ENCODE measurements at regions not wholly inside any gene's neighbourhood (a gene's known extent, or its start where the extent isn't known, plus 50 kb on each side); places are given as distances from the start of the nearest gene placed in this dataset.

DNA sequence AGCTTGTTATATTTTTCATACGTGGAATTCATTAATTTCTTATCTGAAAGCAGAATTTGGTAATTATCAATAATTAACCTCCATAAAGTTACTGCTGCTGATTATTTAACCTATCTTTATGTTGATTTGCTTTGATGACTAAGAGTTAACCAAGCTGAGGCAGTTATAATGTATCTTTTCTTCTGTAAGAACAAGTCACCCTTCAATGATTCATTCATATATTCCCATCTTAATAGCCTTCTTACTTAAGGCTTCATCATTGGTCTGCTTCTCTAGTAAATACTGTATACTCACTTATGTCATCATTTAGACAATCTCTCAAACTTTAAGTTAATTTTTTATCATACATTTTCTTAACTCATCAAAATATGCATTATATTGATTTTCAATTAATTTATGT, 592.2 kb downstream of the ANXA1 start:
- no peak overlapping the region for H3K27ac Mint-ChIP-seq
- Histone ChIP-seq H3K27me3 (ENCODE audit: insufficient read depth, low read length, poor library complexity, severe bottlenecking) (no peaks in the 10 kb centered on the region), H3K9me3 (ENCODE audit: low read length) (no peaks in the 10 kb centered on the region), H3K36me3 (ENCODE audit: insufficient read depth, low read length) (no peaks in the 10 kb centered on the region), H3K27ac (ENCODE audit: low read depth, low read length) (no peak overlapping the region), H3K4me3 (ENCODE audit: low read length) (no peak overlapping the region), H3K4me1 (ENCODE audit: insufficient read depth, low read length) (no peaks in the 10 kb centered on the region)
- ChIA-PET POLR2A (no interaction called here), CTCF (no interaction called here)
- H3K36me3 Mint-ChIP-seq, result no peaks in the 10 kb centered on the region
- H3K9me3 Mint-ChIP-seq, result peaks cover 0 to 23% (median 3%) of the 10 kb centered on the region in 5 donors
- H3K4me1 Mint-ChIP-seq, result no peaks in the 10 kb centered on the region
- H3K27me3 Mint-ChIP-seq, result no peaks in the 10 kb centered on the region
- H3K4me3 Mint-ChIP-seq, result no peak overlapping the region
- DNase-seq, result no peak

DNA sequence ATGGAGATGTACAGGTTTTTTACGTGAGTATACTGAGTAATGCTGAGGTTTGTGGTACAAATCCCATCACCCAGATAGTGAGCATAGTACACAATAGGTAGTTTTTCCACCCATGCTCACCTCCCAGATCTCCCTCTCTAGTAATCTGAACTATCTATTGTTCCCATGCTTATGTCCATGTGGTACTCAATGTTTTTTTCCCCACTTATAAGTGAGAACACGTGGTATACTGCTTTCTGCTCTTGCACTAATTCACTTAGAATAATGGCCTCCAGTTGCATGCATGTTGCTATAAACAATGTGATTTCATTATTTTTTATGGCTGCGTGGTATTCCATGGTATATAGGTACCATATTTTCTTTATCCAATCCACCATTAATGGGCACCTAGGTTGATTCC, 593.9 kb downstream of the ANXA1 start:
- CTCF ChIA-PET, result no interaction called here
- Mint-ChIP-seq H3K4me1 (no peaks in the 10 kb centered on the region), H3K36me3 (no peaks in the 10 kb centered on the region), H3K27me3 (no peaks in the 10 kb centered on the region), H3K27ac (no peak overlapping the region), H3K9me3 (peaks cover 0 to 38% (median 3%) of the 10 kb centered on the region in 5 donors), H3K4me3 (no peak overlapping the region)
- Histone ChIP-seq H3K4me3 (ENCODE audit: low read length) (no peak overlapping the region), H3K4me1 (ENCODE audit: insufficient read depth, low read length) (no peaks in the 10 kb centered on the region), H3K9me3 (ENCODE audit: low read length) (no peaks in the 10 kb centered on the region), H3K36me3 (ENCODE audit: insufficient read depth, low read length) (no peaks in the 10 kb centered on the region), H3K27ac (ENCODE audit: low read depth, low read length) (no peak overlapping the region), H3K27me3 (ENCODE audit: insufficient read depth, low read length, poor library complexity, severe bottlenecking) (no peaks in the 10 kb centered on the region)
- POLR2A ChIA-PET, result no interaction called here
- DNase-seq, result no peak

GRCh38 chr9:73753171-73753570, 601.5 kb downstream of the ANXA1 start:
- no peaks in the 10 kb centered on the region for H3K4me1 Mint-ChIP-seq
- H3K27me3 ChIP-seq (ENCODE audit: insufficient read depth, low read length, poor library complexity, severe bottlenecking), result no peaks in the 10 kb centered on the region
- no peak overlapping the region for H3K27ac Mint-ChIP-seq
- no peaks in the 10 kb centered on the region for H3K9me3 ChIP-seq (ENCODE audit: low read length)
- no peaks in the 10 kb centered on the region for H3K36me3 Mint-ChIP-seq
- ChIA-PET CTCF (no interaction called here), POLR2A (no interaction called here)
- no peak overlapping the region for H3K4me3 Mint-ChIP-seq
- DNase-seq, result no peak
- no peaks in the 10 kb centered on the region for H3K4me1 ChIP-seq (ENCODE audit: insufficient read depth, low read length)
- H3K9me3 Mint-ChIP-seq, result peaks cover 0 to 29% (median 3%) of the 10 kb centered on the region in 5 donors
- no peak overlapping the region for H3K4me3 ChIP-seq (ENCODE audit: low read length)
- no peaks in the 10 kb centered on the region for H3K27me3 Mint-ChIP-seq
- H3K36me3 ChIP-seq (ENCODE audit: insufficient read depth, low read length), result no peaks in the 10 kb centered on the region
- H3K27ac ChIP-seq (ENCODE audit: low read depth, low read length), result no peak overlapping the region

DNA sequence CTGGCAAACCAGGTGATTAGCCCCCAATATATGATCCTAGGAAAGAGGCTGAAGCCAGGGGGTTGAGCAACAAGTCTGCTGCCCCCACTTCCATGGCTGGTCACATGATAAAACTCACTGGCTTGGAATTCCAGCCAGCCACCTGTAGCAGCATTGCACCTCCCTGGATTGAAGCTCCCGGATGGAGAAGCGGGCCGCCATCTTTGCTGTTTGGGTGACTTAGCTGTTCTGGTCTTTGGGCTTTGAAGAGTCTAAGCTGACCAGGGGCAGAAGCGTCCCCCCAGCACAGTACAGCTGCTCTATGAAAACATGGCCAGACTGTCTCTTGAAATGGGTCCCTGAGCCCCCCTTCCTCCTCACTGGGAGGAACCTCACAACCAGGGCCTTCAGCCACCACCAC, 610.2 kb downstream of the ANXA1 start:
- Histone ChIP-seq H3K4me3 (ENCODE audit: low read length) (no peak overlapping the region), H3K36me3 (ENCODE audit: insufficient read depth, low read length) (no peaks in the 10 kb centered on the region), H3K4me1 (ENCODE audit: insufficient read depth, low read length) (no peaks in the 10 kb centered on the region), H3K9me3 (ENCODE audit: low read length) (no peaks in the 10 kb centered on the region), H3K27me3 (ENCODE audit: insufficient read depth, low read length, poor library complexity, severe bottlenecking) (no peaks in the 10 kb centered on the region), H3K27ac (ENCODE audit: low read depth, low read length) (no peak overlapping the region)
- Mint-ChIP-seq H3K27me3 (no peaks in the 10 kb centered on the region), H3K4me3 (no peak overlapping the region), H3K4me1 (no peaks in the 10 kb centered on the region), H3K9me3 (peaks cover 0 to 11% (median 8%) of the 10 kb centered on the region in 5 donors), H3K36me3 (no peaks in the 10 kb centered on the region), H3K27ac (no peak overlapping the region)
- CTCF ChIA-PET, result no interaction called here
- DNase-seq, result no peak
- POLR2A ChIA-PET, result no interaction called here

GRCh38 chr9:73773896-73774295, 622.2 kb downstream of the ANXA1 start:
- no peak overlapping the region for H3K4me3 ChIP-seq (ENCODE audit: low read length)
- no peak overlapping the region for H3K4me3 Mint-ChIP-seq
- H3K36me3 Mint-ChIP-seq, result no peaks in the 10 kb centered on the region
- POLR2A ChIA-PET, result no interaction called here
- no peaks in the 10 kb centered on the region for H3K9me3 ChIP-seq (ENCODE audit: low read length)
- H3K27ac ChIP-seq (ENCODE audit: low read depth, low read length), result no peak overlapping the region
- H3K27me3 Mint-ChIP-seq, result peaks cover 0 to 1% of the 10 kb centered on the region in 2 donors
- no peak overlapping the region for H3K27ac Mint-ChIP-seq
- H3K9me3 Mint-ChIP-seq, result peaks cover 0 to 13% (median 3%) of the 10 kb centered on the region in 5 donors
- H3K27me3 ChIP-seq (ENCODE audit: insufficient read depth, low read length, poor library complexity, severe bottlenecking), result no peaks in the 10 kb centered on the region
- no peak for DNase-seq
- CTCF ChIA-PET, result no interaction called here
- no peaks in the 10 kb centered on the region for H3K36me3 ChIP-seq (ENCODE audit: insufficient read depth, low read length)
- no peaks in the 10 kb centered on the region for H3K4me1 ChIP-seq (ENCODE audit: insufficient read depth, low read length)
- no peaks in the 10 kb centered on the region for H3K4me1 Mint-ChIP-seq

GRCh38 chr9:73775757-73776156, 624.1 kb downstream of the ANXA1 start:
- CTCF ChIA-PET, result no interaction called here
- H3K4me3 ChIP-seq (ENCODE audit: low read length), result no peak overlapping the region
- H3K9me3 ChIP-seq (ENCODE audit: low read length), result no peaks in the 10 kb centered on the region
- no peaks in the 10 kb centered on the region for H3K4me1 ChIP-seq (ENCODE audit: insufficient read depth, low read length)
- peaks cover 0 to 7% (median 3%) of the 10 kb centered on the region in 5 donors for H3K9me3 Mint-ChIP-seq
- DNase-seq, result no peak
- no peak overlapping the region for H3K27ac ChIP-seq (ENCODE audit: low read depth, low read length)
- no peaks in the 10 kb centered on the region for H3K36me3 ChIP-seq (ENCODE audit: insufficient read depth, low read length)
- H3K4me3 Mint-ChIP-seq, result no peak overlapping the region
- no peaks in the 10 kb centered on the region for H3K27me3 ChIP-seq (ENCODE audit: insufficient read depth, low read length, poor library complexity, severe bottlenecking)
- POLR2A ChIA-PET, result no interaction called here
- H3K27ac Mint-ChIP-seq, result no peak overlapping the region
- H3K4me1 Mint-ChIP-seq, result no peaks in the 10 kb centered on the region
- H3K36me3 Mint-ChIP-seq, result no peaks in the 10 kb centered on the region
- peaks cover 0 to 1% of the 10 kb centered on the region in 2 donors for H3K27me3 Mint-ChIP-seq

GRCh38 chr9:73780916-73781315, 629.3 kb downstream of the ANXA1 start:
- Mint-ChIP-seq H3K4me1 (no peaks in the 10 kb centered on the region), H3K27ac (no peak overlapping the region), H3K36me3 (no peaks in the 10 kb centered on the region), H3K4me3 (no peak overlapping the region), H3K27me3 (peaks cover 0 to 2% of the 10 kb centered on the region in 2 donors), H3K9me3 (peaks cover 2 to 17% (median 7%) of the 10 kb centered on the region in 5 donors)
- ChIA-PET CTCF (no interaction called here), POLR2A (no interaction called here)
- H3K27me3 ChIP-seq (ENCODE audit: insufficient read depth, low read length, poor library complexity, severe bottlenecking), result no peaks in the 10 kb centered on the region
- no peaks in the 10 kb centered on the region for H3K4me1 ChIP-seq (ENCODE audit: insufficient read depth, low read length)
- H3K9me3 ChIP-seq (ENCODE audit: low read length), result no peaks in the 10 kb centered on the region
- no peak overlapping the region for H3K4me3 ChIP-seq (ENCODE audit: low read length)
- no peak for DNase-seq
- H3K36me3 ChIP-seq (ENCODE audit: insufficient read depth, low read length), result no peaks in the 10 kb centered on the region
- no peak overlapping the region for H3K27ac ChIP-seq (ENCODE audit: low read depth, low read length)

- Mint-ChIP-seq H3K27ac (no peak overlapping the region), H3K9me3 (peaks cover 5 to 24% (median 6%) of the 10 kb centered on the region in 5 donors), H3K27me3 (peaks cover 0 to 2% of the 10 kb centered on the region in 2 donors), H3K36me3 (no peaks in the 10 kb centered on the region), H3K4me3 (no peak overlapping the region), H3K4me1 (no peaks in the 10 kb centered on the region)
- DNase-seq, result no peak
- CTCF ChIA-PET, result no interaction called here
- Histone ChIP-seq H3K27me3 (ENCODE audit: insufficient read depth, low read length, poor library complexity, severe bottlenecking) (no peaks in the 10 kb centered on the region), H3K4me1 (ENCODE audit: insufficient read depth, low read length) (no peaks in the 10 kb centered on the region), H3K27ac (ENCODE audit: low read depth, low read length) (no peak overlapping the region), H3K9me3 (ENCODE audit: low read length) (no peaks in the 10 kb centered on the region), H3K36me3 (ENCODE audit: insufficient read depth, low read length) (no peaks in the 10 kb centered on the region), H3K4me3 (ENCODE audit: low read length) (no peak overlapping the region)
- POLR2A ChIA-PET, result no interaction called here
Measured at GRCh38 chr9:73782166-73782565, 630.5 kb downstream of the ANXA1 start.

DNA sequence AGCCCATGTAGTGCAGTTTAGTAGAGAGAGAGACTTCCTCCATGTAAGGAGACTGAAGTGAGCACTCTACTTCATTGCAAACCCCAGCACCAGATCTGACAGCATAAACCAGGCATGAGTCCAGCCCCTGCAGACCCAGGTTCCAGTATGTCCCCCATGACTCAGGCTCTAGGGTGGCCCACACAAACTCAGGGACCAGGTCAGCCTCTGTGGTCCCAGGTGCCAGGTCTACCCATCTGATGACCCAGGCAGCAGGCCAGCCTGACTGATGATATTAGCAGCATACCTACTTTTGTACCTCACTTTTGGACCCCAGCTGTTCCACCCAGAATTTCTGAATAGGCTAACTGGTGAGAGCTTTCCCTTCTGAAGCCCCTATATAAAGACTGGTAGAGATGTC, 647.8 kb downstream of the ANXA1 start:
- POLR2A ChIA-PET, result no interaction called here
- no peaks in the 10 kb centered on the region for H3K4me1 Mint-ChIP-seq
- no peaks in the 10 kb centered on the region for H3K27me3 Mint-ChIP-seq
- no peak overlapping the region for H3K27ac ChIP-seq (ENCODE audit: low read depth, low read length)
- peaks cover 0 to 24% (median 6%) of the 10 kb centered on the region in 5 donors for H3K9me3 Mint-ChIP-seq
- no peaks in the 10 kb centered on the region for H3K36me3 Mint-ChIP-seq
- no peak overlapping the region for H3K27ac Mint-ChIP-seq
- no peak overlapping the region for H3K4me3 Mint-ChIP-seq
- CTCF ChIA-PET, result no interaction called here
- no peaks in the 10 kb centered on the region for H3K27me3 ChIP-seq (ENCODE audit: insufficient read depth, low read length, poor library complexity, severe bottlenecking)
- no peak overlapping the region for H3K4me3 ChIP-seq (ENCODE audit: low read length)
- no peaks in the 10 kb centered on the region for H3K4me1 ChIP-seq (ENCODE audit: insufficient read depth, low read length)
- DNase-seq, result no peak
- no peaks in the 10 kb centered on the region for H3K36me3 ChIP-seq (ENCODE audit: insufficient read depth, low read length)
- H3K9me3 ChIP-seq (ENCODE audit: low read length), result no peaks in the 10 kb centered on the region
